ENCODE measurements at regions not wholly inside any gene's neighbourhood (a gene's known extent, or its start where the extent isn't known, plus 50 kb on each side); places are given as distances from the start of the nearest gene placed in this dataset.
A peak's percentile ranks its signal among the peaks of the same experiment; 100 is the strongest.

DNA sequence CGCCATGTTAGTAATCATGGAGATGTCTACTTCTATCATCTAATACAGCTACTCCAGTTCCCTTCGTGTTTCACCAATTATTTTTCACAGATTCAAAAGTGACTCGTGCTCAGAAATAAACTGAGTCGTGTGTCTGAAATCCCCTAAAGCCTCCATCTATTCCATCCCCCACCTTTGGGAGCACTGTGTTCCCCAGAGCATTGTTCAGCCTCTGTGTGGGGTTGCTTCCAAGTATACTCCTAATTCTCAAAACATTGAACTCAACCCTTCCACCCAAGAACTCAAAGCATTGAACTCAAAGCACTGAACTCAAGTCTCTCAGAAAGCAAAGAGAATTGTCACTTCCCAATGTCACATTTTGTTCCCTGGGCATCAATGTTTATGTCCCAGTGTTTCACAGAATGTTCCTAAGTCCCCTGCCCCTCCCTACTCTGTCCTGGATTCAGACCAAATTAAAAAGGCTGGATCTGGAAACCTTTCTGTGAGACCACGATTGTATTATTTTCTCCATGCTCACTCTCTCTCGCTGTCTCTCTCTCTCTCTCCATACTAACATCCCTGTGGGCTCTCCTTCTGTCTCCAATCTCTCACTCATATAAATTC lies 138.5 kb upstream of the QRFPR start:
- ATAC-seq (no peak), DNase-seq (no peak)
- H3K4me1 ChIP-seq (ENCODE audit: control insufficient read depth, insufficient read depth, low read length) = no peaks in the 10 kb centered on the region
- H3K27me3 ChIP-seq (ENCODE audit: control insufficient read depth, insufficient read depth) = no peaks in the 10 kb centered on the region
- H3K27ac ChIP-seq (ENCODE audit: low read length) = no peak overlapping the region
- H3K4me3 ChIP-seq (ENCODE audit: low read length) = no peak overlapping the region
- intact Hi-C loops (cut with DNase I) = no loop called here
- 80% methylated on average over 6 of the region's 6 CpGs for WGBS
- no peaks in the 10 kb centered on the region for H3K9me3 ChIP-seq (ENCODE audit: control insufficient read depth, low read length)

DNA sequence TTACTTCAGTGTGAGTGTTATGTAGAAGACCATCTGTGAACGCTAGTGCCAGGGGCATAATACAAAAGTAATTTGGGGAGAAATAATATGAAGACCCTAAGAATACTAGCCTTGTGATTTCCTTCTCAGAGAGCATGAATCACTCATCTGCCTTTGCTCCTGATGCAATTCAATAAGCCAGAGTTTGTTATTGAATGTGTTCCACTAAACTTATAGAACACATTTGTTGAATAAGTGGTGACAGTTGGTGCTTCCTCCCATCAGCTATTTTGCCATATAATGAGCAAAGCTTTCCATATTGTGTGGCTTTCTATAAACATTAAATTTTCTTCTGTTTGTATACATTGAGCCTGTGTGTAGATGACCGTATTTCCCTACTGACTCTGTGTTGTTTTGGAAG lies 136.4 kb upstream of the QRFPR start:
- WGBS = 76% methylated on average over 2 of the region's 2 CpGs
- intact Hi-C loops (cut with DNase I) = no loop called here
- ATAC-seq = no peak
- no peak for DNase-seq
- H3K9me3 ChIP-seq (ENCODE audit: control insufficient read depth, low read length) = no peaks in the 10 kb centered on the region
- H3K4me3 ChIP-seq (ENCODE audit: low read length) = no peak overlapping the region
- H3K4me1 ChIP-seq (ENCODE audit: control insufficient read depth, insufficient read depth, low read length) = no peaks in the 10 kb centered on the region
- H3K27ac ChIP-seq (ENCODE audit: low read length) = no peak overlapping the region
- H3K27me3 ChIP-seq (ENCODE audit: control insufficient read depth, insufficient read depth) = no peaks in the 10 kb centered on the region

DNA sequence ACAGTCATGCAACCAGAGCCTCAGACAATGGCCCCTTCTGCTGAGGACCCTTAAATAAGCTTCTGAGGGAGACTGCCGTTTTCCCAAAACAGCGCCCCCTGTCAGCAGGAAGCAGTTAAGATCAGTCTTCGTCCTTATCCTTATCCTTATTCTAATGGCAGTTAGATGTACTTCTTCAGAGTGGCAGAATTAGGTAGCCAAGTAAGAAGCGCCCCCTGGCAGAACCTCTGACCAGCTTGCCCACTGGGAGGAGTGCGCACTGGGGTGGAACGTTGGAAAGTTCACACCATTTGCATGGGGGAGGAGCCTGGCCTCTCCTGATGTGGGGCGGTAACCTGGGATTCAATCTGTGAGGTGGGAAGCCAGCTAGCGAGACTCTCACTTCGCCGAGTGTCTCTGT lies 133.6 kb upstream of the QRFPR start:
- ATAC-seq (no peak), DNase-seq (no peak)
- WGBS = 60% methylated on average over 10 of the region's 10 CpGs
- Histone ChIP-seq H3K4me3 (ENCODE audit: low read length) (no peak overlapping the region), H3K27ac (ENCODE audit: low read length) (no peak overlapping the region), H3K9me3 (ENCODE audit: control insufficient read depth, low read length) (no peaks in the 10 kb centered on the region), H3K4me1 (ENCODE audit: control insufficient read depth, insufficient read depth, low read length) (no peaks in the 10 kb centered on the region), H3K27me3 (ENCODE audit: control insufficient read depth, insufficient read depth) (no peaks in the 10 kb centered on the region)
- intact Hi-C loops (cut with DNase I) = no loop called here

DNA sequence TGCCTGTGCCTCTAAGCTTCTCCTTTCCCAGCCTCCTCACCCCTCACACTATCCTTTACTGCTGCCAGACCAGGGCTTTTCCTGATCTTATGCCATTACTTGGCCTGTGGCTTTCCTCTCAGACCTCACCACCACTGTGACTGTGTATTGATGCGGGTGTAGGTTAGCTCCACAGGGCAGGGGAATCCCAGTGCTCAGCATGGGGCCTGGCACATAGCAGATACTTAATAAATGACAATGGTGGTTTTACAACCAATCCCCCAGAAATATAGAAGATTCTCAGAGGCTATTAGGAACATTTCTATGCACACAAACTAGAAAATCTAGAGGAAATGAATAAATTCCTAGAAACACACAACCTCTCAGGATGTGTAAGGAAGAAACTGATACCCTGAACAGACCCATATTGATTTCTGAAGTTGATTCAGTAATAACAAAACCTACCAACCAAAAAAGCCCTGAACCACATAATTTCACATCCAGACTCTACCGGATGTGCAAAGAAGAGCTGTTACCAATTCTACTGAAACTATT lies 129.6 kb upstream of the QRFPR start:
- WGBS = 79% methylated on average over 2 of the region's 2 CpGs
- Histone ChIP-seq H3K9me3 (ENCODE audit: control insufficient read depth, low read length) (no peaks in the 10 kb centered on the region), H3K4me1 (ENCODE audit: control insufficient read depth, insufficient read depth, low read length) (no peaks in the 10 kb centered on the region), H3K27ac (ENCODE audit: low read length) (no peak overlapping the region), H3K27me3 (ENCODE audit: control insufficient read depth, insufficient read depth) (no peaks in the 10 kb centered on the region), H3K4me3 (ENCODE audit: low read length) (no peak overlapping the region)
- ATAC-seq (no peak), DNase-seq (no peak)
- intact Hi-C loops (cut with DNase I) = no loop called here

DNA sequence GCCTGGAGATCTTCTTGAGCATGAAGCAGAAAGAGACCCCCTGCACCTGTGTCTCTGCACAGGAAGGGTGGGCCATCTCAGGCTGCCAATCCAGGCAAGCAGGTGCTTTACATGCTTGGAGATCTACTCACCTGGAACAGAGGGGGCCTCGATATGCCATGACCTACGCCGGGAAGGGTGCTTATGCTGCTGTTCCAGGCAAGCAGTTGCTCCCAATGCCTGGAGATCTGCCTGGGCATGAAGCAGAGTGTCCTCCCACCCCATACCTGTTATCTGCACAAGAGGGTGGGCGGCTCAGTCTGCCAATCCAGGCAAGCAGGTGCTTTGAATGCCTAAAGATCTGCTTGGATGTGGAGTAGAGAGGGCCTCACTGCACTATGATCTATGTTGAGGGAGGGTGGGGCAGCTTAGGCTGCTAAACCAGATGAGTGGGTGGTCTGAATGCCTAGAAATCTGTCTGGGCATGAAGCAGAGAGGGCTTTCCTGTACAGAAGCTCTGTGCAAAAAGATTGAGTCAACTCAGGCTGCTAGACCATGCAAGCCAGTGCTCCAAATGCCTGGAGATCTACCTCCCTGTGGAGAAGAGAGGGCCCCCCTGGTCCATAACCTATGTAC lies 104.5 kb upstream of the QRFPR start:
- no peak for ATAC-seq
- no peak overlapping the region for H3K27ac ChIP-seq (ENCODE audit: low read length)
- H3K4me1 ChIP-seq (ENCODE audit: control insufficient read depth, insufficient read depth, low read length) = no peaks in the 10 kb centered on the region
- no peaks in the 10 kb centered on the region for H3K27me3 ChIP-seq (ENCODE audit: control insufficient read depth, insufficient read depth)
- no peak overlapping the region for H3K4me3 ChIP-seq (ENCODE audit: low read length)
- whole genome bisulfite sequencing = 91% methylated on average over 4 of the region's 4 CpGs
- intact Hi-C loops (cut with DNase I) = loop anchor here in 3 of 4 donors (10.0 kb wide), 2 partner anchors 170 to 250 kb away; no protein-coding TSS in a partner anchor
- DNase-seq = peak in 1 of 3 donors; percentile 9
- no peaks in the 10 kb centered on the region for H3K9me3 ChIP-seq (ENCODE audit: control insufficient read depth, low read length)

DNA sequence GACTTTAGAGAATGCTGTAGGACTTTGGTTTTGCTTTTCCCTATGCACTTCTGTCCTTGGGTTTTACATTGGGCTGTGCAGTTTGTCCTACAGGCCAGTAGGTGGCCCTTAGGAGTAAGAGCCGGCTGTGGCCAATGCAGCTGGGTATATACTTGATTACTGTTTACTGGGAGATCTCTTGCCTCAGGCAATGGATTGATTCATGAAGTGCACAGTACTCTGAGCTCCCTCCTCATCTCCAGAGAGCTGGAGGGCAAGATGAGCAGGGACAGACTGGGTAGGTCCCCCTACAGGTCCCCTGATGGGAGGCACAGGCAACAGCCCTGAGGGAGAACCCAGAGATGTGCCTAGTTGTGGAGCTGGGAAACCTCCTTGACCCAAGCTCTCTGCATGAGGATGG lies 103.8 kb upstream of the QRFPR start:
- ATAC-seq = peak; percentile 67 to 82
- Histone ChIP-seq H3K4me3 (ENCODE audit: low read length) (no peak overlapping the region), H3K9me3 (ENCODE audit: control insufficient read depth, low read length) (no peaks in the 10 kb centered on the region), H3K27ac (ENCODE audit: low read length) (no peak overlapping the region), H3K27me3 (ENCODE audit: control insufficient read depth, insufficient read depth) (no peaks in the 10 kb centered on the region), H3K4me1 (ENCODE audit: control insufficient read depth, insufficient read depth, low read length) (no peaks in the 10 kb centered on the region)
- intact Hi-C loops (cut with DNase I) = loop anchor here in 3 of 4 donors (10.0 kb wide), 2 partner anchors 170 to 250 kb away; no protein-coding TSS in a partner anchor
- peak in 2 of 3 donors; percentile 12 to 55 for DNase-seq
- 5% methylated on average over 1 of the region's 1 CpG for WGBS

DNA sequence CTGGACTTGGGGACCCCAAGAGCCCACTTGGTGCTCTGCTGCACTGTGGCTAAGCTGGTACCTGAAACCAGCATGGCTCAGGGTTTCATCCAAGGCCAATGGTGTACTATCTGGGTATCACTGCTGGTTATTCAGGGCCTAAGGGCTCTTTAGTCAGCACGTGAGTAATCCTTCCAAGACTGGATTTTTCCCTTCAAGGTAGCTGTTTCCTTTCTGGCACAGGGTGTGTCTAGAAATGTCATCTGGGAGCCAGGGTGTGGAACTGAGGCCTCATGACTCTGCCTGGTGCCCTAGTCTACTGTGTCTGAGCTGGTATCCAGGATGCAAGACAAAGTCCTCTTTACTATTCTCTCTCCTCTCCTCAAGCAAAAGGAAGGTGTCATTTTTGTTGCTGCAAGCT lies 99.0 kb upstream of the QRFPR start:
- DNase-seq (no peak), ATAC-seq (no peak)
- Histone ChIP-seq H3K4me3 (ENCODE audit: low read length) (no peak overlapping the region), H3K27me3 (ENCODE audit: control insufficient read depth, insufficient read depth) (no peaks in the 10 kb centered on the region), H3K9me3 (ENCODE audit: control insufficient read depth, low read length) (no peaks in the 10 kb centered on the region), H3K4me1 (ENCODE audit: control insufficient read depth, insufficient read depth, low read length) (no peaks in the 10 kb centered on the region), H3K27ac (ENCODE audit: low read length) (no peak overlapping the region)
- WGBS = 70% methylated on average over 1 of the region's 1 CpG
- intact Hi-C loops (cut with DNase I) = loop anchor here in 3 of 4 donors (10.0 kb wide), 2 partner anchors 175 to 255 kb away; no protein-coding TSS in a partner anchor

DNA sequence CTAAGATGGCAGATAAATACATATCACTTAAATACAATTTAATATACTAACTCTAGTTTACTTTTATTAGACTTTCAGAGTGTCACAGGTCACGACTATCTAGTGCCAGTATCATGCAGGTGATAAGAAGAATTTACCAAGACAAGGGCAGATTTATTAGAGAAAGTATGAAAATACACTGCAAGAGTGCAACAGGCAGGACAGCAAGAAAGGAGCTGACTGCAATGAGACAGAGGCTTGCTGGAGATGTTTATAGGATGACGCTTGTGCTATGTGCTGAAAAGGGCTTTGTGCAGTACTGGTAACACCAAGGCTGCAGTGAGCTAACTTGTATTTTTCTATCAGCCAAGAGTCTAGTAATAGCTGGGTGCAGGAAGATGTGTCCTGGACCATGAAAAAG lies 96.7 kb upstream of the QRFPR start:
- intact Hi-C loops (cut with DNase I) = no loop called here
- Histone ChIP-seq H3K4me3 (ENCODE audit: low read length) (no peak overlapping the region), H3K27ac (ENCODE audit: low read length) (no peak overlapping the region), H3K9me3 (ENCODE audit: control insufficient read depth, low read length) (no peaks in the 10 kb centered on the region), H3K27me3 (ENCODE audit: control insufficient read depth, insufficient read depth) (no peaks in the 10 kb centered on the region), H3K4me1 (ENCODE audit: control insufficient read depth, insufficient read depth, low read length) (no peaks in the 10 kb centered on the region)
- whole genome bisulfite sequencing = 78% methylated on average over 2 of the region's 2 CpGs
- DNase-seq (no peak), ATAC-seq (no peak)

DNA sequence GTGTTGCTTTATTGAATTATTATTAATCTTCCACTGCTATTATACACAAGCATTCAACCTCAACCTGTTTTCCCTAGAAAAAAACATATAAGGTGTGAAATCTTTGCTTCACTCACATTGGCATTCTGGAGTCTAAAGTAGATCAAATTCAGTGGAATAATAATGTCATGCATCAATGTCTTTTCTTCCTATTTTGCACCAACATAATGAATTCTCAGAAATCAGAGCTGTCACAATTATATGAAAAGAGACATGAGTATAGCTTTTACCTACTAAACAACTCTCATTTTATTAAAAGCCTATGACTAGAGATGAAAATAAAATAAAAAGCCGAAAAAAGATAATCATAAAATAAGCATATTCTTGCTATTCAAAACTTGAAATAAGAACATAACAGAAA lies 96.3 kb upstream of the QRFPR start:
- ATAC-seq (no peak), DNase-seq (no peak)
- H3K4me3 ChIP-seq (ENCODE audit: low read length) = no peak overlapping the region
- no peaks in the 10 kb centered on the region for H3K9me3 ChIP-seq (ENCODE audit: control insufficient read depth, low read length)
- 95% methylated on average over 1 of the region's 1 CpG for WGBS
- no peaks in the 10 kb centered on the region for H3K4me1 ChIP-seq (ENCODE audit: control insufficient read depth, insufficient read depth, low read length)
- H3K27me3 ChIP-seq (ENCODE audit: control insufficient read depth, insufficient read depth) = no peaks in the 10 kb centered on the region
- no peak overlapping the region for H3K27ac ChIP-seq (ENCODE audit: low read length)
- intact Hi-C loops (cut with DNase I) = no loop called here

DNA sequence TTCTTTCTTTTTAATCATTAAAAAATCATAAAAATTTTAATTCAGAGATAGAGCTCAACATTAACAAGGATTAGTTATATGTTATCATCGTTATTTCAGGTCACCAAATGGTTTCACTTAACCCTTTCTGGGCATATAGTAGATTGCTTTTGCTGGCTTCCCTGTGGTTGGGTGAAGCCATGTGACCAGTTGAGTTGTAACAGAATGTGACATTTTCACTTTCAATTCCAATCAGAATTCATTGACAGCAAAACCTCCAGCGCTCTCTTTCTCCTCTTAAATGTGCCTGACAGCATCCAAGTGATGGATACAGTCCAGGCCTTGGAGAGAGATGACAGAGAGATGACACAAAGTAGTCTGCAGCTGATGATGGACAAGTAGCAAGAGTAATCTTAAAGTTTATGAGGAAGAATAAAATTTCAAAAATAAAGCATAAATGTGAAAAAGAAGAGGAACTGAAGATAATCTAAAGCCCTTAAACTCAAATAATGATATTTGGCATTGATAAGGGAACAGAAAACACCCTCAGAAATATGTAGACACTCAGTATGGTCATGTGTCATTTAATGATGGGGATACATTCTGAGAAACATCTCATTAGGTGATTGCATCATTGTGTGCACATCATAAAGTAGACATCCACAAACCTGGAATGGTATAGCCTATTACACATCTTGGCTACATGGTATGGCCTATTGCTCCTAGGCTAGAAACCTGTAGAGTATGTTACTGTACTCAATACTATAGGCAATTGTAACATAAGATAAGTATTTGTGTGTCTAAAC lies 92.3 kb upstream of the QRFPR start:
- WGBS = 62% methylated on average over 2 of the region's 2 CpGs
- no peak for DNase-seq
- H3K27me3 ChIP-seq (ENCODE audit: control insufficient read depth, insufficient read depth) = no peaks in the 10 kb centered on the region
- H3K9me3 ChIP-seq (ENCODE audit: control insufficient read depth, low read length) = no peaks in the 10 kb centered on the region
- H3K27ac ChIP-seq (ENCODE audit: low read length) = no peak overlapping the region
- no peaks in the 10 kb centered on the region for H3K4me1 ChIP-seq (ENCODE audit: control insufficient read depth, insufficient read depth, low read length)
- intact Hi-C loops (cut with DNase I) = no loop called here
- ATAC-seq = no peak
- H3K4me3 ChIP-seq (ENCODE audit: low read length) = no peak overlapping the region

DNA sequence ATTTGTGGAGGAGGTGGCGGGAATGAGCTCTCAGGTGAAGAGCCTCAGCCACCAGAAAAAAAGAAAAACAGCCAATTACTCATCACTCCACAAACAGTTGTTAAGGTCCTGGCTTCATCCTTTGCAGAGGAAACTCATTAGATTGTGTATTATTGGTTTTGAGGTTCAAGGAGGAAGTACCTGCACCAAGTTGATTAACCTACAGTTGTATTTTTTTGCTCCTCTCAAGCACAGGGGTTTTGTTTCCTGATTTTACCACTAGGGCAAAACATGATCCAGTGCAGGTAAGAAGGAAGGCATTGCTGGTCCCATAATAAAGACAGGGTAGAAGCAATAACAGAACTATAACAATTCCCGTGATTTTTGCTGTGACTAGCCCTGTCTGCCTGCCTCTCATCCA lies 84.0 kb upstream of the QRFPR start:
- DNase-seq (no peak), ATAC-seq (no peak)
- H3K27ac ChIP-seq (ENCODE audit: low read length) = no peak overlapping the region
- no peaks in the 10 kb centered on the region for H3K27me3 ChIP-seq (ENCODE audit: control insufficient read depth, insufficient read depth)
- WGBS = 74% methylated on average over 2 of the region's 2 CpGs
- H3K9me3 ChIP-seq (ENCODE audit: control insufficient read depth, low read length) = no peaks in the 10 kb centered on the region
- intact Hi-C loops (cut with DNase I) = loop anchor here in 2 of 4 donors (5.0 to 10.0 kb wide), 3 partner anchors 190 to 262 kb away; no protein-coding TSS in a partner anchor
- no peak overlapping the region for H3K4me3 ChIP-seq (ENCODE audit: low read length)
- no peaks in the 10 kb centered on the region for H3K4me1 ChIP-seq (ENCODE audit: control insufficient read depth, insufficient read depth, low read length)

All from right cardiac atrium (tissue), 5 donors.